ENCODE measurements at regions not wholly inside any gene's neighbourhood (a gene's known extent, or its start where the extent isn't known, plus 50 kb on each side); places are given as distances from the start of the nearest gene placed in this dataset.

DNA sequence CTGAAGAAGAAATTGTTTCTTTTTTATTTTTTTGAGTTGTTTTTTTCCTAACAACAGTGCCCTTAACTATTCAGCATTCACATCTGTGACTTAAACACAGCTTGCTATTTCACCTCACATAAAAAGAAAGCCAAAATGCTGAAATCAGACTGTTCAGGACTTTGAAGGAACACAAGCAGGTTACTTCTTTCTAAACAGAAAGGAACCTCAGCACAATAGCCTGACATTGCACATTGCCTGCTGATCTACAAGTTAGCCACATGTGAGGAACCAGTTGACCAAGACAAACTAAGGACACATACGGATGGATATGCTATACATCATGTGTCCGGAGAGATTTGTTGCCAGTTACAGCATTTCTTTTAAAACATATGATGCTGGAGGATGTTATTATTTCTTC is 331.1 kb downstream of the FSIP2 start:
- DNase-seq (ENCODE audit: low read depth, low spot score): no peak

DNA sequence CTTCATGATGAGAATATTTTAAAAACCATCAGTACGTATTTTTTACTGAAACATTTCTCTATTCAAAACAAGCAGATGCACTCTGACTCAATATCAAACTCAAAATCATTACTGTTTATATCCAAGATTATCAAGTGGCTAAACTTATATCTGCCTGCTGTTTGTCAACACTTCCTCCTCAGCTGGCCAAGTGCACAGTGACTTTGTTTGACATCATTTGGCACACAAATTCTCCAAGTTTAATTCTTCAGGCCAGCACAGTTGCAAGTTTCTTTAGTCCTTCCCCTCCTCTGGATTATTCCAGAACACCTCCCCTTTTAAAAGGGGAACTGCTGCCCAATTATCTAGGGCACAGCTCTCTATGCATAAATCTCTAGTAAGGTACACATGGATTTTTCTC is 346.6 kb downstream of the FSIP2 start:
- DNase-seq (ENCODE audit: low read depth, low spot score): no peak

DNA sequence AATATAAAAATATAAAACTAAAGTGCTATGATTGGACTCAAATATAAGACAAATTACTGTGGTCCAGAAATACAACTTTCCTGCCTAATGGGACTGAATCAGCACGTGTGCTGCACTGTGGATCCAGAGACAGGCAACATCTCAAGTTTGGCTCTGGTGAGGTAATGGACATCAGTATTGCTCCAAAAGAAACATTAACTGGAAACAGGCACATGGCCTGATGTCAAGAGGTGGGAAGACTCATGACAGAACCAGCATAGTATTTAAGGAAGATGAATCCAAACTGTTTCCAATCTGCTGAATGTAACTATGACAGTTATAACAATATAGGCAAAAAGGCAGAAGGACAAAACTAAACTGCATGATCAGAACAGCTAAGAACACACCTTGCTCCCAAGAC is 354.6 kb downstream of the FSIP2 start:
- DNase-seq (ENCODE audit: low read depth, low spot score): no peak

DNA sequence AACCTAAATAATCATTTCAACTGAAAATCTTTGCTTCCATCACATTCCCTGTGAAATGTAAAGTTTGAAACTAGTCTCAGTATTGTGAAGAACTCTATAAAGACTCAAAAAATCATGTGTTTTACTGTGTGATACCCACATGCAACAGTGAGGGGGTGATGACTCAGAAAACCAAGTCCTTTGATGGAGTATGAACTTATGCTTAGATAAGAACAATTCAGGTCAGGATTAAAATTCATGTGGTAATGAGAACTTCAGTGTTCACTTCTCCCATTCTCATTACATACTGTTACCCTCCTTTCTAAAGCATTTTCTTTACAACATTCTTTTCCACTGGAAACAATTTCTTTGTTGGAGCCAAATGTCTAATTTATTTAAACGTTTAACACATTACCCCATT is 360.2 kb downstream of the FSIP2 start:
- no peak for DNase-seq (ENCODE audit: low read depth, low spot score)

DNA sequence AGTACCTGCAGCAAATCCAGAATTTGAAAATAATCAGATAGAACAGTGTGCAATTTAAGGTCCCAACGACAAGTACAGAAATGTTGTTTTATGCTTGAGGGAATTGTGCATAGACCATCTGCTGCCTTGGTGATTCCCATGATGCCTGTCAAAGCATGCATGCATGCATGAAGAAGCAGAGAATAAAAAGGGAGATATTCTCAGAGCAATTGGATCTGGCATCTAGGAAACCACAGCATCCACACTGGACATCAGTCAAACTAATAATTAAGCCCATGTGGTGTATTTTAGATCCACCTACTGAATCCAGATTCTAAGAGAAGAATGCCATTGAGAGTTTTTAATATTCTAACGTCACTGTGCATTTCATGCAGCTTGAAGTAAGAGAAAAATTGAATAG is 361.2 kb downstream of the FSIP2 start:
- no peak for DNase-seq (ENCODE audit: low read depth, low spot score)

DNA sequence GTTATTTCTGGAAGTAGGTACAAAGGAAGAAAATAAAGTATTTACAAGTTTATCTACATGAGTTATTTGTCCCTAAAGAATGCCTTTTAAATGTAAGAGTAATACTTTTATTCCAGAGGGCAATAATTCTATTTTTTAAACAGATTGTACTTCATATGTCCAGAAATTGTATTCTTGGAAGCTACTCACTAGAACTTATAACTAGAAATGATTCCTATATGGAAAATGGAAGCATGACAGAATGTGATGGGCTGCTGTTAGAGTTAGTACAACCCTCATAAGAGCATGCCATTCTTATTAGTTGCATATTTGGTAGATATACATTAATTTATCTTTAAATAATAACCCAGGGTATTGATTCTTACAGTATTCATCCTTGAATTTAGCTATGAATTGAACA is 362.0 kb downstream of the FSIP2 start:
- DNase-seq (ENCODE audit: low read depth, low spot score): no peak

DNA sequence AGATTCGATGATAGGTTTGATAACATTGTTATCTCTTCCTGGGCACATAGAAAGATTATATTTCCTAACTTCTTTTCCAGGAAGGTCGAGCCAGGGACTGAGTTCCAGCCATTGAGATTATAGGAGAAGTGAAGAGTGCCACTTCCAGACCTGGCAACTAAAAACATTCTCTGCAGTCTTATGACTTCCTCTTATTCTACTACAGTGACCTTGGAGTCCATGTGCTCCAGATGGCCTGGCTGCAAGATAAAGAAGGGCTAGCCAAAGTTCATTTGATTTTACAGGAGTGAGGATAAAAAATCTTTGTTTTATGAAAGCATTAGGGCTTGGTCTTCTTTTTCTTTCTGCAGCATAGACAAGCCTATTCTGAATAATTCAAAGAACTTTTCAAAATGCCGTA is 363.0 kb downstream of the FSIP2 start:
- DNase-seq (ENCODE audit: low read depth, low spot score): no peak

DNA sequence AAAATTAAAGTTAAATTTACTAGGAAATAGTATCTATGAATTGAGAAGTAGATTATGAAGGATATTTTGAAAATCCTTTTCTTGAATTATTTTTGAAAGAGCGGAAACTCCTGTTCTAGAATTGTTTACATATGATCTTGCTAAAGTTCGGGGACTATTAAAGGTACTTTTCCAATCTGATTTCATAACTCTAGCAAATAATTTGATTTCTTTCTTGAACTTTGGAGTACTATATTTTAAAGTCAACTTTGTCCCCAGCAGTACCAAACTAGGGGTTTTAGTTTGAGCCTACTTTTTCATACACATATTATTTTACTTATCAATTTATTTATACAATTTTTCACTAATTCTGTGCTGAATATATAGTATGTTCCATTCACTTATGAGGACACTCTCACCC is 364.7 kb downstream of the FSIP2 start:
- DNase-seq (ENCODE audit: low read depth, low spot score): no peak

DNA sequence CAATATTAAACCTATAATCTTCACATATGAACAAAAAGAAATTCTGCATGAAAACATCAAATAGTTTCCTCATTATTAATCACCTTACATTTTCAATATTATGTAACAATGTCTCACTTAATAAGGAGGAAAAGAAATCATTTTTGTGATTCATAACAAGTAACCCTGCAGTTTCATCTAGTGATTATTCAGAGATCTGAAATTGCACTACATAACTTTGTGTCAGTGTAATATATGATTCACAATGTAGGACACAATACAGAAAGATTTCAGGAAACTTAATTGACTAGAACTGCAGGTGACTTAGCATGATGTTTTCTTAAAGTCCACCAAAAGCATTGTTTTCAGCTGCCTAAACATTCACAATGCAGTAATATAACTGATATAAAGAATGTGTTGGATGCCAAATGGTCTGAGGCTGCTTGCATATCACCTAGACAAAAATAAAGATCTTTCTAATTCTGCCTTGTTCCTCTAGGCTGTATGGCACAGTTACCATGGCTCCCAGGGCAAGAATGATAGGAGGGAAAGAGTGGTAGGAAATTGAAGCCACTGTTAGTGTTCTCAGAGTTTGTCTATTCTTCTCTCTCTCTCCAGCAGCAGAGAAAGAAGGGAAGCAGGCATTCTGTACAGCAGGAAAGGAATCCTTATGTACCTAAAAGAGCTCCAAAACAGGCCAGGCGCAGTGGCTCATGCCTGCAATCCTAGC is 366.6 kb downstream of the FSIP2 start:
- no peak for DNase-seq (ENCODE audit: low read depth, low spot score)

DNA sequence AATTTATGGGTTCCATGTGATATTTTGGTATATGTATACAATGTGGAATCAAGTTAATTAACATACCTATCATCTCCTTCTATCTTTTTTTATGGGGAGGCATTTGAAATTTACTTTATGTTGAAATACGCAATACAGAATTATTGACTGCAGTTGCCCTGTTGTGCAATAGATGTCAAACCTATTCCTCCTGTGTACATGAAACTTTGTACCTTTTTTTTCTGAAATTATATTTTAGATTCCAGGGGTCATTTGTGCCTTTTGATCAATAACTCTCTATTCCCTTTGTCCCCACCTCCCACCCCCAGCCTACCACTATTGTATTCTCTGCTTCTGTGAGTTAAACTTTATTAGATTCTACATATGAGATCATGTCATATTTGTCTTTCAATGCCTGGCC is 369.9 kb downstream of the FSIP2 start:
- DNase-seq (ENCODE audit: low read depth, low spot score): no peak

DNA sequence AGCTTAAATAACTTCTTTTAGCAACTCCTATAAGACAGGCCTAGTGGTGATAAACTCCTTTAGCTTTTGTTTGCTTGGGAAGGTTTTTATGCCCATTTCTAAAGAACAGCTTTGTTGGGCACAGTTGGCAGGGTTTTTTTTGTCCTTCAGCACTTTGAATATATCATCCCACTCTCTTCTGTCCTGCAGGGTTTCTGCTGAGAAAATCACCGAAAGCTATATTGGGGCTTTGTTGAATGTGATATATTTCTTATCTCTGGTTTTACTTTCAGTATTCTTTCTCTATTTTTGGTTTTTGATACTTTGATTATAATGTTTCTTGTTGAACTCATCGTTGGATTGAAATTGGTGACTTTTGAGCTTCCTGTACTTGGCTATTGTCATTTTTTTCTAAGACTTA is 372.8 kb upstream of the ZC3H15 start:
- no peak for DNase-seq (ENCODE audit: low read depth, low spot score)

DNA sequence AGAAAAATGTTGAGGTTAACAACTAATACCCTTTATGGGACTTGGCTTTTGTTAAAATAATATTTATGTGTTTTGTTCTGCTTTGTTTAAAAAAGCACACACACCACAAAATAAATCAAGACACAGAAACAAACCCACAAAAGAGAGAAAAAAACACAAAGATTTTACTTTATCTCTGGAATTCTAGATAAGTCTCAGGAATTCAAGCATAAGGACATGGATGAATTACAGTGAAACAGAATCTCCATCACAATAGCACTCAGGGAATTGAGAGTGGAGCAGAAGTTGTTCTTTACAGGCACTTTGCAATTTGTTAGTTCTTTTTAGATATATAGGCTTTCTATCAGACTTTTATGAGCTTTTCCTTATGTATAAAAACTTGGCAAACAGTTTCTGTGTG is 360.9 kb upstream of the ZC3H15 start:
- DNase-seq (ENCODE audit: low read depth, low spot score): no peak

DNA sequence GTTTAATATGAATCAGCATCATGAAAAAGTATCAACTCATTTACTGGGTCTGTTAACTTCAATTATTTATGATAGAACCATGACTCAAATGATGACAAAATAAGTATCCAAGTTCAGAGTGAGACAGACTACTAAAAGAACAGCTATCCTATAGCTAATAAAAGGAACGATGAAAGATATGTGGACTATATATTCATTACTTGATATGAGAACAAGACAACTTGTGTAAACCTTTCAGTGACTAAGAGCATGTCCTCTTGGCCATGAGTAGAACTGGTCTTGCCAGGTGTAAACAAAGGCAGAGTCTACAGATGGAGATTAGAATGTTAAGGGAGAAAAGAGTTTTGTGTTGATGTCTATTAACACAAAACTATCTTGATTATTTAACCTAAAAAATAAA is 360.4 kb upstream of the ZC3H15 start:
- DNase-seq (ENCODE audit: low read depth, low spot score): no peak

DNA sequence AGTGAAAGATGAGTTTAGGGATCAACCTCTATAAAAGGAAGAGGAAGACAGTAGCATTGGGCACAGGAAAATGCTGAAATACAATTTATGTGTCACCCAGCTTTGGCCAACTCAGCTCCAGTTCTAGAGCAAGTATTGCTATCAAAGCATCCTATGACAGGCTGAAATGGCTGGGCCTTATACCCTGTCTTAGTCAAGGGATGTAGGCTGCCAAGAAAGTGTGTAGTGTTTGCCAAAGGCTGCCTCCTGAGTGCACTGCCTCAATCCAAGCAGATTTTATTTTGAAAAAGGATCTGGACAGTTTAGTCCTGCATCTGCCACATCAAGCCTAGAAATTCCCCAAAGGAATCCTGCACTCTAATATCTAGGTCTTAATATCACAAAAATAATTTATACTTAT is 359.9 kb upstream of the ZC3H15 start:
- no peak for DNase-seq (ENCODE audit: low read depth, low spot score)

DNA sequence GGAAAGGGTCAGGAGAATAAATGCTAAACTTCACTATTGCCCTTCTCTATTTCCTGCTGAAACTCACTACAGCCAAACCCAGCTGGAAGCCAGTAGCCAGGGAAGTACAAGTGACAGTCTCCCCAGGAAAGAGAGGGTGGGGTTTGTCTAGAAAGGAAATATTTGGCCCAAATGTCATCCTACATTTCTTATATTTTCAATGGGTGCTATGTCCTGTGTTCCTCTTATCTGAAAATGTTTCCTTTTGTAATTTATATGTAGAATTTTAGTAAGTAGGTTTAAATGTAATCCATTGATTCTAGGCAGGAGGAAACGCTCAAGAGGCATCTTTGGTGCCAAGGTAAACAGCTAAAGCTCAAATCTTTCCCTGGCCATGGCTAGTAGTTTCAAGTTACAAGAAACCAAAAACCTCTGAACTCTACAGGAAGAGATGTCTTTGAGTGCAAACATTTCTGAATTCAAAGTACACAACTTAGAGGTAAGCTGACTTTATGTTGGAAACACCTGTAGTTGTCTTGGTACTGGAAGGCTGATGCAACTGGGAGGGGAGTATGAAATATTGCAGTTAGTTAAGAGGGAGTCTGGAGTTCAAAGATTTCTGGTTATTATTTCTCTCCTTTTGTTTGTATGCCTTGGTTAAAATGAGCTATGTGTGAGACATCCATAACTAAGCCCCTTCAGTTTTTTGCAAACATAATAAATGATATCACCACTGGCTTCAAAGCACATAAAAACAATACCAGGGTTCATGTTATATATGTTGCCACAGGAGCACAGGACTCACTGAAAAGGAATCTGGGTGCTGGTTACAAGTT is 356.1 kb upstream of the ZC3H15 start:
- no peak for DNase-seq (ENCODE audit: low read depth, low spot score)

DNA sequence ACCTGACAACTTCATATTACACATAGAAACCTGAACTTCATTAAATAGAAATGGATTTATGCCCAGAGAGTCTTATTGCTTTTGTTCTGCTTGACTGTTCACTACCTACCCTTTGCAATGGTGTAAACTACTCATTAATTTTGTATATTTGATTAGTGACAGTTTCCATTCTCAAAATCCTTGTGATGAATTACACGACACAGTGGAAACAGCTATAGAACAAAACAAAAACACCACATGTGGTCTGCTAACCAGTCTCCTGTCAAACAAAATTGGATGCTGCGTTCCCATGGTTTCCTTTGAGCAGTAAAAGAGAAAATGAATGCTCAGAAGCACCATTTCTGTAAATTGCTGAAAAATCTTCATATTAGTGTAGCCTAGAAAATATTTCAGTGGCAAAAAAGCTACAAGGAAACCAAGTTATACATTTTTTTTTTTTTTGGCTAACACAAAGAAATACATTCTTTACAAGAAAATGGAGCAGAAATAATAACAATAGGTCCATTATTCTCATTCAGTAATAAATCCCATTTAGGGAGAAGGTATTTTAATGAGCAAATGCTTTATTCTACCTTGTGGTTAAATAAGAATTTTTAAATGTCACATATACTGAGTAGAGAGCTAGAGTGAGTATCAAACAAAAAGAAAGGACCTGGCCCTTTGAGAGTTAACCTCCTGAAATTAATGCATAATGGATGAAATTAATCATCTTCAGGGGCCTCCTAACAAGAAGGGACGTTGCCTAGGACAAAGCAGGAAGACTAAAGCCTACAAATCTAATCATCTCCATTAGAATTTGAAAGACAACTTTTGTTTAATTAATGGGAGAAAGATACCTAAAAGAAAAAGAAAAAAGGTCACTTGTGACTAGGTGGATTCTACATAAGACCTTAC is 355.1 kb upstream of the ZC3H15 start:
- no peak for DNase-seq (ENCODE audit: low read depth, low spot score)

DNA sequence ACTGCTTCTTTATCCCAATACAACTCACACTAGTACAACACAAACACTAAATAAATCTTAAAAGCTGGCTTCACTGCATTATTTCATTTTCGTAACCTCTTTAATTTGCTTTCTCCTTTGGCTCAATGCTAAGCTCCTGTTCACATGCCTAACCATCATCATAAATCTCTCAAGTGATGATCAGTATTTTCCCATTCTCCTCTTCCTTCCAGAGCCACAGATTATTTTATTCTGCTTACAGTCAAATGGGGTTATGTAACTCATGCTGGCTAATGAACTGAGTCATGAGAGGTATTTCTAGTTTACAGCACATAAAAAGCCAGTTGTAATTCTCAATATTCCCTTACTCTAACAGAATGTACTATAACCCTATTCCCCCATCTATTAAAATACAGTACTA is 350.4 kb upstream of the ZC3H15 start:
- DNase-seq (ENCODE audit: low read depth, low spot score): no peak

DNA sequence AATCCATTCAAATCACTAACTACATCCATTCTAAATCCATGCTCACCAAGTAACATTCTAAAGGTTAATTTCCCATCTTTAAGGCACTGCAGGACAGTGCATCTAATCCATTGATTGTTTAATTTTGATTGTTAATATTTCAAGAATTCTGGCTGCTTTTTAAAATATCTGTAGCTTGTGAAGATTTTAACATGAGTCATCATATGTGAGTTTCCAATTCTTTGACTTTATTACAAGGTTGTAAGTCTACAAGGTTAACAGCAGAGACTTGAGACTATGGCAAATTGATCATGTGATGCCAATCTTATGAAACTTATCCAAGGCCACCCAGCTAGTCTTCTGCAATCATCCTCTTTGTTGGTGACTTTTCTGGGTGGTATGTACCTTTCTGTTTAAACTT is 349.2 kb upstream of the ZC3H15 start:
- no peak for DNase-seq (ENCODE audit: low read depth, low spot score)

DNA sequence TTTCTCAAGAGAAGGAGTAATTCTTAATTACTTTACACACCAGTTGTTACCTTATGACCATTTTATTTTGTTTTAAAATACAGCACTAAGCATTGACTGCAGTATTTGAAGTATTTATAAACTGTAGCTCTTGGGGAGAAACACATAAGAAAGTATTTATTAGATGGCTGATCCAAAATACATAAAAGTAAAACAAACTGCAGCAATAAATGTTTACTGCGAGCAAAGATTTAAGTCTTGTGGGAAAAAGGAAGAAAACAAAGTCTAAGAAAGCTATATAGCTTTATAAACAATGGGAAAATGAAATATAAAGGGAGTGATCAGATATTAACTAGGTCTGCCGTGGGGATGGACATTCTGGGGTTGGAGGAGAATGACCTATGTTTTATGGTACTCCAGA is 347.2 kb upstream of the ZC3H15 start:
- DNase-seq (ENCODE audit: low read depth, low spot score): no peak

DNA sequence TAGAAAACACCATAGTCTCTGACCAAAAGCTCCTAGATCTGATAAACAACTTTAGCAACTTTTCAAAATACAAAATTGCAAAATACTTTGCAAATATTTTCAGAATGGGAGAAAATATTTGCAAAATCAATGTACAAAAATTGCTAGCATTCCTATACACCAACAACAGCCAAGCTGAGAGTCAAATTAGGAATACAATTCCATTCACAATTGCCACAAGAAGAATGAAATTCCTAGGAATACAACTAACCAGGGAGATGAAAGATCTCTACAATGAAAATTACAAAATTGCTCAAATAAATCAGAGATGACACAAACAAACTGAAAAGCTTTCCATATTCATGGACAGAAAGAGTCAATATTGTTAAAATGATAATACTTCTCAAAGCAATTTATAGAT is 327.0 kb upstream of the ZC3H15 start:
- no peak for DNase-seq (ENCODE audit: low read depth, low spot score)

DNA sequence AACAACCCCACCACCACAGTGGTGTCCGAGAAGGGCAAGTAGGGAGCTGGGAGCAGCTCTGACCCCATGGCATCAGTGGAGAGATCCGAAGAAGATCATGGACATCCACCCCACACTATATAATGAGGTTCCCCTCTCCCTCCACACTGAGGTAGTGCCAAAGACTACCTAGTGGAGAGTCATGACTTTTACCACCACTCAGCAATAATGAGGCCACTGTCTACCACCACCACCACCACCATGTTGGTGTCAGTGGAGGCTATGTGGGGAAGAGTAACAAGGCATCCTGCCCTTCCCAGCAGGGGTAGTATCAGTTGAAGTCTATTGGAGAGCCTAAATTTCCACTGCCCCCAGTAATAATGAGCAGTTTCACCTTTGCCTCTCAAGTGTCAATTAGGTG is 321.7 kb upstream of the ZC3H15 start:
- no peak for DNase-seq (ENCODE audit: low read depth, low spot score)

DNA sequence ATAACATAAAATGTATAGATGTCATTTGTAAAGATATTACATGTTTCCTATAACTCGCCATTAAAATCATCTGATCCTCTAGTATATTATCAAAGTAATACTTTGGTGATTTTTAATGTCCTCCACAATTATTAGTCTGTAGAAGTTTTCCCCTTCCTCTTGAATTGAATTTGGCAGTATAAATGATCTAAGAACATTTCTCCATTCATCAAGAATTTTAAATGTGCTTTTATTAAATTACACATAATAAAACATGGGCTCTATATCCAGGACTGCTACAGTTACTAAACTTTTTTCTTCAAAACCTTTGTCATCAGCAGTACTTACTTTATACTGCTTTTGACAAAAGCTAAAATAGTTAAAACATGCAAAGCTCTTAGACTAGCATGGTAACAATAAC is 315.4 kb upstream of the ZC3H15 start:
- DNase-seq (ENCODE audit: low read depth, low spot score): no peak
